IMR-90 (cell line): ENCODE measurements at regions not wholly inside any gene's neighbourhood (a gene's known extent, or its start where the extent isn't known, plus 50 kb on each side); places are given as distances from the start of the nearest gene placed in this dataset.
"Not testable (repeated sequence)": the region's sequence is repeated elsewhere in the genome, so short reads cannot be mapped to it uniquely, and the experiment has no call there.

Experiments used
- ATAC-seq: fragments of 200-7000 bp; cut with Tn5 transposase; 2 replicates; pipeline ENCODE4 v1.9.1; 2020; ENCODE audit warnings: low read depth, mild to moderate bottlenecking, moderate library complexity
- BruUV-seq: library from RNA; stranded (reverse); fragments of 400-500 nt; replicated peaks from 2 replicates; lab custom pipeline; 2021; lab: Mats Ljungman, UMichigan
- CTCF ChIA-PET: fragments of 300-600 bp; formaldehyde crosslinking; extraction: SDS; loops from one replicate; lab custom pipeline; 2021; ENCODE audit warnings: antibody characterized with exemption; lab: Yijun Ruan, JAX
- POLR2A ChIA-PET: fragments of 300-600 bp; sonication (Branson Sonifier 250); formaldehyde crosslinking; loops from one replicate; lab custom pipeline; 2022; ENCODE audit warnings: antibody characterized with exemption; ENCODE audit not compliant: unreplicated experiment; lab: Charles Lee
- DNase-seq: peaks from one replicate; pipeline ENCODE4 v3.0.0; 2013
- H2AFZ ChIP-seq: replicated peaks from 2 replicates; pipeline ENCODE3; 2013; ENCODE audit warnings: low read length, mild to moderate bottlenecking; ENCODE audit not compliant: poor library complexity
- H2AK5ac ChIP-seq: 2 replicates; pipeline ENCODE4 v1.6.1; 2013; ENCODE audit warnings: low read depth, low read length, inconsistent platforms
- H2AK9ac ChIP-seq: replicated peaks from 2 replicates; pipeline ENCODE3; 2013; ENCODE audit warnings: mild to moderate bottlenecking, low read depth, low read length, moderate library complexity; ENCODE audit not compliant: poor library complexity
- H2BK120ac ChIP-seq: 2 replicates; pipeline ENCODE4 v1.6.1; 2013; ENCODE audit warnings: low read depth, low read length, inconsistent platforms
- H2BK15ac ChIP-seq: 3 replicates; pipeline ENCODE4 v1.6.1; 2013; ENCODE audit warnings: low read depth, low read length, inconsistent platforms
- H2BK20ac ChIP-seq: 2 replicates; pipeline ENCODE4 v1.6.1; 2013; ENCODE audit warnings: low read depth, mild to moderate bottlenecking, inconsistent platforms, low read length, moderate library complexity
- H2BK5ac ChIP-seq: 2 replicates; pipeline ENCODE4 v1.6.1; 2013; ENCODE audit warnings: mild to moderate bottlenecking, low read depth, low read length, inconsistent platforms; ENCODE audit not compliant: poor library complexity, severe bottlenecking
- H3K14ac ChIP-seq: replicated peaks from 2 replicates; pipeline ENCODE4 v1.6.1; 2013; ENCODE audit warnings: low read depth, low read length, inconsistent platforms
- H3K18ac ChIP-seq: 2 replicates; pipeline ENCODE4 v1.6.1; 2013; ENCODE audit warnings: low read depth, low read length, control low read depth
- H3K23ac ChIP-seq: 2 replicates; pipeline ENCODE4 v1.6.1; 2013; ENCODE audit warnings: low read depth, low read length, inconsistent platforms
- H3K27ac ChIP-seq: 2 replicates; pipeline ENCODE4 v1.5.1; 2013; ENCODE audit warnings: mild to moderate bottlenecking, control low read depth, low read length; ENCODE audit not compliant: insufficient read depth
- H3K27me3 ChIP-seq: 2 replicates; pipeline ENCODE4 v1.6.1; 2013; ENCODE audit warnings: low read length; ENCODE audit not compliant: control insufficient read depth, insufficient read depth
- H3K36me3 ChIP-seq: 2 replicates; pipeline ENCODE4 v1.6.1; 2013; ENCODE audit warnings: low read length, mixed read lengths; ENCODE audit not compliant: control insufficient read depth, insufficient read depth
- H3K4ac ChIP-seq: 2 replicates; pipeline ENCODE4 v1.6.1; 2013; ENCODE audit warnings: low read depth, low read length, inconsistent platforms
- H3K4me1 ChIP-seq: 2 replicates; pipeline ENCODE4 v1.6.1; 2013; ENCODE audit warnings: low read length, mixed read lengths; ENCODE audit not compliant: control insufficient read depth, insufficient read depth
- H3K4me2 ChIP-seq: 2 replicates; pipeline ENCODE4 v1.6.1; 2013; ENCODE audit warnings: low read depth, mild to moderate bottlenecking, control low read depth, low read length, moderate library complexity
- H3K4me3 ChIP-seq: 2 replicates; pipeline ENCODE4 v1.5.1; 2013; ENCODE audit warnings: low read depth, mild to moderate bottlenecking, control low read depth, low read length, moderate library complexity; ENCODE audit not compliant: insufficient read depth
- H3K56ac ChIP-seq: 2 replicates; pipeline ENCODE4 v1.6.1; 2013; ENCODE audit warnings: low read length, inconsistent platforms; ENCODE audit not compliant: insufficient read depth; ENCODE audit errors: extremely low read depth
- H3K79me1 ChIP-seq, 2 experiments: 2 replicates each; pipeline ENCODE4 v1.6.1; 2013; ENCODE audit warnings: low read length in 2 of 2, inconsistent platforms in 1 of 2, low read depth in 1 of 2
- H3K9ac ChIP-seq: 2 replicates; pipeline ENCODE4 v1.6.1; 2013; ENCODE audit warnings: low read depth, low read length, control low read depth
- H3K9me1 ChIP-seq: 2 replicates; pipeline ENCODE4 v1.6.1; 2013; ENCODE audit warnings: low read length, inconsistent platforms; ENCODE audit not compliant: insufficient read depth
- H3K9me3 ChIP-seq: 2 replicates; pipeline ENCODE4 v1.6.1; 2013; ENCODE audit warnings: low read length; ENCODE audit not compliant: control insufficient read depth, insufficient read depth
- H4K20me1 ChIP-seq: 2 replicates; pipeline ENCODE4 v1.6.1; 2013; ENCODE audit warnings: low read length, inconsistent platforms; ENCODE audit not compliant: insufficient read depth
- H4K5ac ChIP-seq: 2 replicates; pipeline ENCODE4 v1.6.1; 2013; ENCODE audit warnings: mild to moderate bottlenecking, low read depth, low read length, control low read depth
- H4K8ac ChIP-seq, 2 experiments: 2 replicates each; pipeline ENCODE4 v1.6.1; 2013; ENCODE audit warnings: low read depth in 2 of 2, low read length in 2 of 2, control low read depth in 1 of 2, inconsistent platforms in 1 of 2
- H4K91ac ChIP-seq: 2 replicates; pipeline ENCODE4 v1.6.1; 2013; ENCODE audit warnings: low read depth, low read length, inconsistent platforms; ENCODE audit not compliant: insufficient read depth
- CEBPB ChIP-seq: IDR thresholded peaks from 2 replicates; pipeline ENCODE4 v1.6.1; 2012; ENCODE audit warnings: low read depth, low read length, improper control_type of control experiment
- FOS ChIP-seq: fragments of 150-350 bp; IDR thresholded peaks from 2 replicates; pipeline ENCODE4 v1.6.1; 2016; ENCODE audit warnings: low read depth, low read length
- WGBS, 2 experiments: methylation state at CpG; one replicate each; pipeline versions ENCODE4 v1.1.5 to v1.1.7; 2013; ENCODE audit warnings: missing lambda C conversion rate in 2 of 2; ENCODE audit not compliant: insufficient read length in 1 of 2; ENCODE audit errors: extremely low coverage in 2 of 2; 5-methylcytosine and 5-hydroxymethylcytosine counted together
- dilution Hi-C: fragments of 300-500 bp; cut with HindIII; formaldehyde crosslinking; loops from one replicate; pipeline ENCODE4 v1.14.3; 2018; ENCODE audit warnings: low sequenced_read_pairs; ENCODE audit not compliant: unreplicated experiment
- in situ Hi-C: fragments of 300-500 bp; cut with MboI; formaldehyde crosslinking; loops from 3 replicates; pipeline ENCODE4 v1.14.3; 2019; ENCODE audit warnings: low sequenced_read_pairs, inconsistent platforms, mixed read lengths
- intact Hi-C: fragments of 100-400 bp; cut with micrococcal nuclease; formaldehyde crosslinking; loops from 2 replicates; pipeline ENCODE4 v1.10.0; 2022

DNA sequence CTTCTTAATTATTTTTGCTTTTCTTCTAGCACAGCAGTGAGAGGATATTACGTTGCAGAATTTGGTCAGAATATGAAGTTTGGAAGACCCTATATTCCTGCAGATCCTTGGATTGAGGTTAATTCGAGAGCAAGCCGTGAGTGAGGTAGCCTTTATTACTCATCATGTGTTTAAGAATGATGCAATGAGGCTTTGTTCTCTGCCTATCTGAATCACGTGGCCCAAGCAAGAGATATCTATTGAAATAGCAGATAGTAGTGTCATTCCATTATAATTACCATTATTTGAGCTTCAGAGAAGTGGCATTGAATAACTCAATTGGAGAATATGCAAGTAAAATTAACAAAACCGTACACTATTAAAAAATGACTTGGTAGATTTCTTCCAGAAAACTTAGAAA lies 641.1 kb downstream of the TMEM182 start:
- H2AK9ac ChIP-seq = no peak overlapping the region
- ChIA-PET POLR2A (no interaction called here), CTCF (no interaction called here)
- no peak overlapping the region for H3K18ac ChIP-seq
- H2BK120ac ChIP-seq = no peak overlapping the region
- no peak overlapping the region for H2AFZ ChIP-seq
- no peak overlapping the region for H2BK15ac ChIP-seq
- no peak overlapping the region for H4K8ac ChIP-seq
- H3K9me3 ChIP-seq = peaks cover 6% of the 10 kb centered on the region
- H3K56ac ChIP-seq = no peak overlapping the region
- ATAC-seq (no peak), DNase-seq (no peak)
- H3K27me3 ChIP-seq = no peaks in the 10 kb centered on the region
- no peak overlapping the region for H4K91ac ChIP-seq
- H3K36me3 ChIP-seq = no peaks in the 10 kb centered on the region
- dilution Hi-C loops = no loop called here
- no peak overlapping the region for H2BK5ac ChIP-seq
- H3K79me1 ChIP-seq = no peaks in the 10 kb centered on the region
- no peak overlapping the region for H3K14ac ChIP-seq
- no peak overlapping the region for H3K4me3 ChIP-seq
- H4K5ac ChIP-seq = no peak overlapping the region
- H3K4me1 ChIP-seq = no peaks in the 10 kb centered on the region
- H3K4ac ChIP-seq = no peak overlapping the region
- H2BK20ac ChIP-seq = no peak overlapping the region
- no peaks in the 10 kb centered on the region for H4K20me1 ChIP-seq
- no peak overlapping the region for H3K9ac ChIP-seq
- H3K23ac ChIP-seq = no peak overlapping the region
- H2AK5ac ChIP-seq = no peak overlapping the region
- no peak overlapping the region for H3K4me2 ChIP-seq
- in situ Hi-C loops = no loop called here
- BruUV-seq = no TSS peak
- intact Hi-C loops = no loop called here
- TF ChIP-seq CEBPB (no peak), FOS (no peak)
- H3K9me1 ChIP-seq = no peaks in the 10 kb centered on the region
- no CpG with 5 or more reads among the region's 5 CpGs for WGBS, 2 experiments
- H3K27ac ChIP-seq = no peak overlapping the region

DNA sequence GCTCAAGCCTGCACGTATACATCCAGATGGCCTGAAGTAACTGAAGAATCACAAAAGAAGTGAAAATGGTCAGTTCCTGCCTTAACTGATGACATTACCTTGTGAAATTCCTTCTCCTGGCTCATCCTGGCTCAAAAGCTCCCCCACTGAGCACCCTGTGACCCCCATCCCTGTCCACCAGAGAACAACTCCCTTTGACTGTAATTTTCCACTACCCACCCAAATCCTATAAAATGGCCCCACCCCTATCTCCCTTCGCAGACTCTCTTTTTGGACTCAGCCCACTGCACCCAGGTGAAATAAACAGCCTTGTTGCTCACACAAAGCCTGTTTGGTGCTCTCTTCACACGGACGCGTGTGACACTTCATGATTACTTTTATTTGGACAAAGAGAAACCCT lies 641.6 kb downstream of the TMEM182 start:
- H4K8ac ChIP-seq, dilution Hi-C loops, H2BK5ac ChIP-seq, H3K9me1 ChIP-seq, H2AFZ ChIP-seq, H2AK9ac ChIP-seq, POLR2A ChIA-PET, H3K36me3 ChIP-seq, H3K18ac ChIP-seq, in situ Hi-C loops, H3K27ac ChIP-seq, CTCF ChIA-PET, H3K27me3 ChIP-seq, H3K4ac ChIP-seq, H3K14ac ChIP-seq, H3K23ac ChIP-seq, H2BK120ac ChIP-seq, ATAC-seq, H3K56ac ChIP-seq, intact Hi-C loops, BruUV-seq, H4K20me1 ChIP-seq, H2BK15ac ChIP-seq, DNase-seq, H3K4me2 ChIP-seq, H2BK20ac ChIP-seq, H4K91ac ChIP-seq, H2AK5ac ChIP-seq, H3K4me1 ChIP-seq, H3K4me3 ChIP-seq, H3K79me1 ChIP-seq, H3K9me3 ChIP-seq, H3K9ac ChIP-seq, H4K5ac ChIP-seq: not testable (repeated sequence)
- no CpG with 5 or more reads among the region's 5 CpGs for WGBS, 2 experiments
